Colon (tissue), 2 donors: ENCODE measurements at regions not wholly inside any gene's neighbourhood (a gene's known extent, or its start where the extent isn't known, plus 50 kb on each side); places are given as distances from the start of the nearest gene placed in this dataset.
"Not testable (repeated sequence)": the region's sequence is repeated elsewhere in the genome, so short reads cannot be mapped to it uniquely, and the experiment has no call there.

Experiments
- FAIRE-seq: peaks from 2 replicates; lab custom pipeline; 2012; peaks lifted over from hg19 to GRCh38; lab: Jason Lieb, UNC
- donor health status: control.
- donor health status: control.

DNA sequence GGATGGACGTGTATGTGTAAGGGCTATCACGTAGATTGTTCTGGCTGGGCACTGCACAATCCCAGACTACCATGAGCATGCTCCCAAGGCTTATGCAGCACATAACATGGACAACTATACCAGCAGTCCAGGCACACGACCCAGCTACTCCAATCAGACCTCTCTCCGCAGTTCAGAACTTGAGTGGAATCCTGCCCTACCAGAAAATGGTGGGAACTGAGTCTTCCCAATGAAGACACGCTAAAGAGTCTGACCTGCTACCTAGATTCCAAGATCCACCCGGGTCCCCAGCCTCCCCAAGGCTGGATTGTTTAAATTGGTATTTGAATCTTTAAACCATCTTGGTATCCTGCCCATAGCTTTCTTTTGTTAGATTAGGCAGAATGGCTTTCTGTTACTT lies 251.3 kb upstream of the KAZN start:
- no peak for FAIRE-seq

DNA sequence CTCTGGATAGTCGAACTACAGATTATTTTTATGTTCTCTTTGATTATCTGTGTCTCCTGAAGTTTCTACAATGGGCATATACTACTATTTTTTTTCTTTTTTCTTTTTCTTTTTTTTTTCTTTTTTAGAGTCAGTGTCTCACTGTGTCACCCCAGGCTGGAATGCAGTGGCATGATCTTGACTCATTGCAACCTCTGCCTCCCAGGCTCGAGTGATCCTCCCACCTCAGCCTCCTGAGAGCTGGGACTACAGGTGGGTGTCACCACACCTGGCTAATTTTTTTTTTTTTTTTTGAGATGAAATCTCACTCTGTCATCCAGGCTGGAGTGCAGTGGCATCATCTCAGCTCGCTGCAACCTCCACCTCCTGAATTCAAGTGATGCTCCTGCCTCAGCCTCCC lies 250.7 kb upstream of the KAZN start:
- no peak for FAIRE-seq

DNA sequence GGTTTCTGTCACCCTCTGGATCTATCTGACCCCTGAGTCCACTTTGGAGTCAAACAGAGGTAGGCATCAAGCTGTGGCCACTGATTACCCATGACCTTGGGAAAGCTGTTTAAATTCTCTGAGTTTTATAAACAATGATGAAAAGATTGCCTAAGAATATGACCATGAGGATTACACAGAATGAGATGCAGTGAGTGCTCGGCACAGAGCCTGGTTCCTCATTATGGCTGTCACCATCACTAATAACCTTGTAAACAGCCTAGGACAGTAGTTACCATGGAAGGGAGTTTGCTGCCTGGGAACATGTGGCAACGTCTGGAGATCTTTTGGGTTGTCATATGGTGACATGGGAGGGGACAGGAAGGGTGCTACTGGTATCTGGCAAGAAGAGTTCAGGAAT lies 248.3 kb upstream of the KAZN start:
- FAIRE-seq: no peak

DNA sequence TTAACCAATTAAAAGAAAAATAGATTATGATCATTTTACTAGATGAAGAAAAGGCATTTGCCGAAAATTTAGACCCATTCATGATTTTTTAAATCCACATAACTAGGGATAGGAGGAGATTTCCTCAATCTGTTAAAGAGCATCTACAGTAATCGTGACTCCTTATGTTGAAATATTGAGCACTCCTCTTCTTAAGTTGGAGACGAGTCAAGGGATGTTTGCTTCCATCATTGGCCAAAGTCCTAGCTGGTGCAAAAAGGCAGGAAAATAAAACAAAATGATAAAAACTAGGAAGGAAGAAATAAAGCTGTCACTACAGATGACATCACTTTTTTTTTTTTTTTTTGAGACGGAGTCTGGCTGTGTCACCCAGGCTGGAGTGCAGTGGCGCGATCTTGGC lies 245.6 kb upstream of the KAZN start:
- no peak for FAIRE-seq

DNA sequence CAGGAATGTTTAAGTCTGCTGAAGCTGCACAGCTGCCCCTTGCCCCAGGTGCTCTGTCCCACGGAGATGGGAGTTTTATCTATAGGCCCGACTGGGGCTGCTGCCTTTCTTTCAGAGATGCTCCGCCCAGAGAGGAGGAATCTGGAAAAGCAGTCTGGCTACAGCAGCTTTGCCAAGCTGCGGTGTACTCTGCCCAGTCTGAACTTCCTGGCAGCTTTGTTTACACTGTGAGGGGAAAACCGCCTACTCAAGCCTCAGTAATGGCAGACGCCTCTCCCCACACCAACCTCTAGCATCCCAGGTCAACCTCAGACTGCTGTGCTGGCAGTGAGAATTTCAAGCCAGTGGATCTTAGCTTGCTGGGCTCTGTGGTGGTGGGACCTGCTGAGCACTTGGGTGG lies 237.5 kb upstream of the KAZN start:
- FAIRE-seq: not testable (repeated sequence)

DNA sequence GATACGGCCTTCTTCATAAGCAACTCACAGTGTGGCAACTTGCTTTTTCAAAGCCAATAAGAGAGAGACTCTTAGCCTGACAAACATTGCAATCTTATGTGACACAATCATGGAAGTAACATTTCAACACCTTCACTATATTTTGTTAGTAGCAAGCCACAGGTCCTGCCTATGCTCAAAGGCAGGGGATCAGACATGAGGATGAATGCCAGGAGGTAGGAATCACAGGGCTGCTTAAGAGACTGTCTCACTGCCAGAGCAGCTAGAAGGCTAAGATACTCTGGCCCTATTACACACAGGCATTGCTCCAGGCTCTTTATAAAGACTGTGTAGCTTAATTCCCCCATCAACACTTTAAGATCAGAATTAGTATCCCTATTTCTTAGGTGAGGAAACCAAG lies 236.2 kb upstream of the KAZN start:
- no peak for FAIRE-seq

DNA sequence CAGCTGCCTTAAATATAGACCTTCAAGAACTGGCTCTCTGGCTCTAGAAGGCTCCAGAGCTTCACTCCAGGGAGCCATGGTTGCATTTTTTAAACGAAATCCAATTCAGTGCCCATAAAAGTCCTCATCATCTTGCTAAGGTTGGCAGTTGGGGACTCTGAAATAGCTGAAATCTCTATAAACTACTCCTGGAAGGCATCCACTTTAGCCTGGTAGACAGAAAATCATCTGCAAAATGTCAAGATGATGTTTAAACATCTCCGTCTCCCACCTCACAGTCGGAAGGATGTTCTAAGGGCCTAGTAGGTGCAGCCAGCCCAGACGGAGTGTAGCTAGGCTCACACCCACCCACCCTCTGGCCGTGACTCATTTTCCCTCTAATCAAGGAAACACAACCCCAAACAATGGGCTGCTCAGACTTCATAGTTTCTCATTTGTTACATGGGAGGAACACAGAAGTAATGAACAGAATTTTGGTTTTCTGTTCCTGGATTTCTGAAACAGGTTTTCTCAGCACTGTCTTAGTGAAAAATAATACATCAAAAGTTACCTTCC lies 235.4 kb upstream of the KAZN start:
- no peak for FAIRE-seq

DNA sequence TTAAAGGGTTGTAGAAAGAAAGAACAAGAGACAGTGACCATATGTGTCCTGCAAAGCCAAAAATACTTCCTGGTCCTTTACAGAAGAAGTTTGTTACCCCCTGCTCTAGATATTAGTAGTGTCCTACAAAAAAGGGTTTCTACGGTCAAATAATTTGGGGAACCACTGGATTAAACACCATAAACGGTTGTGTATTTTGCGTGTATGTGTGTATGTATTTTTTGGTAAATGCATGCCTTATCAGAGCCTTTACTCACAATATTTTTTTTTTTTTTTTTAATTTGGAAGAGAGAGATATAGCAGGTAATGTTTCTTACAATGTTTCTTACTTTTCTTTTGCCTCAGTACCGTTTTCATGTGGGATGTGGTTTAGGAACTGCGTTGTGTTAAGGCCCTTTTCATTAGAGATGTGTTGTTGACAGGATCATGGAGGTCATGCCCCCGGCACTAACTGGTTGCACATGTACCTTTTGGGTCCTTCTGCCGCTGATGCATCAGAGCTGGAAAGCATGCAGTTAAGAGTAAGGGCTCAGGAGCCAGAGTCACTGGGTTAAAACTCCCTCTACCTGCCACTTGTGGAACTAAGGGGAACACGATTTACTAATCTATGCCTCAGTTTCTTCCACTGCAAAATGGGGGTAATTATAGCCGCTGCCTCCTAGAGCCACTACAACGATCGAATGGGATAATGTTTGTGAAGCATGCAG lies 234.6 kb upstream of the KAZN start:
- FAIRE-seq: no peak

DNA sequence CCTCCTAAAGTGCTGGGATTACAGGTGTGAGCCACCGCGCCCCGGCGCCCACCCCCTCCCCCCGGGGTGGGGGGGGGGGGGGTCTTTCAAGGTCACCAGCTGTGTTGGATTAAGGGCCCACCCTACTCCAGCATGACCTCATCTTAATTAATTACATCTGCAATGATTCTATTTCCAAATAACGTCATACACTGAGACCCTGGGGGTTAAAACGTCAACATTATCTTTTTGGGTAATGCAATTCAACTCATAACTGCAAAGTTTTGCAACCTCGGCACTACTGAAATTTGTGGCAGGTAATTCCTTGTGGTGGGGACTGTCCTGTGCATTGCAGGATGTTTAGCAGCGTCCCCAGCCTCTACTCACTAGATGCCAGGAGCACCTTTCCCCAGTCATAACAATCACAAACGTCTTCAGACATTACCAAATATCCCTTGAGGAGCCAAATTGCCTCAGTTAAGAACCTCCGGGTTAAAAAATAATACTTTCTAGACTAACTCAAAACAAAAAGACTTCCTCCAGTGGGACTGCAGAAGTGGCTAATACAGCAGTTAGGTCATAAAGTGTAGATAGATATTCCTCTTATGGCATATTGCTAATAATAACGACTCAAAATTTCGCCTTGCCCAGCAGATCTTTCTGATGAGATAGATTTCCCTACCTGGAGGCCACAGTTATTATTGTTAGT lies 233.0 kb upstream of the KAZN start:
- FAIRE-seq: no peak

DNA sequence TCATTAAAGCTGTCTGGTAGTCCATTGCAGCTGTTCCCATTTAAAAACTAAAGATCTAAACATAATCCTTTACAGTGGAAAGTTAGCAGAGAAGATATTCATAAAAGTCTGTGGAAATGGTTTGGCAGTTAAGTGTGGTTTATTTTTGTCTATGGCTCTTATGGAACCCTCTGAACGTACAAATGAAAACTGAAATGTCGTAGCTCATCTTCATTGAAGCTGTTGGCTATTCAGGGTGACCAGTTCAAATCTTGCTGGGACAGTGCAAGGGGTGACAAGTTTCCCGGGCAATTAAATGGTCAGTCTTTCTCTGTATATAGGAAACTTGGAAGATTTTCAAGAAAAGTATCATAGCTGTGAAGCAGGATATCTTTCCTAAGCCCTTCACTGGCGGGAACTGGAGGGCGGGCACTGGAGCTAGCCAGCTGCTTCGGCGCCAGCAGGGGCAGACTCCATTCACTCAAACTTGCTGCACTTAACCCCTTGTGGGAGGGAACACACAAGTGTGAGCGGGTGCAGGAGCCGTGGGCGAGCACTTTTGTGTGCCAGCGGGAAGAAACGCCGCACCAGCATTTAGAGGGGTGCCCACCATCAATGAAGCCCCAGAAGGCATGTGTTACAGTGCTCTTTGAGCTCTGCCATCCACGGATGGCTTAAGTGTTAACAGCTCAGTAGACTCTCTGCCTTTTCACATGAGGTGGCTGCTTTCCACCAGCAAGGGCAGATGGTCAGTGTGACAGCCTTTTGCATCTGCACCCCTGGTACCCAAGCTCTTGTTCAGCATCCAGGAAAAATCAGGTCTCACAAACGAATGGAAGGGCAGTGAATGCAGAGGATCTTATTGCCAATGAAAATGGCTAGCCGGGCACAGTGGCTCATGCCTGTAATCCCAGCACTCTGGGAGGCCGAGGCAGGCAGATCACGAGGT lies 232.1 kb upstream of the KAZN start:
- no peak for FAIRE-seq

DNA sequence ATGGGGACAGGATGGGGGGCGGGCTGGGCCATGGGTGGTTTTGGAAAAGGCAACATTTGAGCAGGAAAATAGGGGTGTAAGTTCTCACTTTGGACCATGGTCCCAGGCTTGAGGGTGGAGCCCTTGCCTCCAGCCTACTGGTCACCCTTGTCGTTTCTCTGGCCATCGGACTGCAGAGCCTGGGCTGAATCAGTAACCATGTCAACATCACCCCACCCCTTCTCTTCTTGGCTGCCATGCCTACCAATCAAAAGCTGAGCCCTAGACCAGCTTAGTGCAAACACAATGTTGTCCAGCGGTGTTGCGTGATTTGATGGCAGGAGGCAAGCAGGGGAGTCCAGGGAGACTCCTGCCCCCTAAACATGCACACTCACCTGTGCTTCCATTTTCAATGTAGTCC lies 231.0 kb upstream of the KAZN start:
- FAIRE-seq: no peak

DNA sequence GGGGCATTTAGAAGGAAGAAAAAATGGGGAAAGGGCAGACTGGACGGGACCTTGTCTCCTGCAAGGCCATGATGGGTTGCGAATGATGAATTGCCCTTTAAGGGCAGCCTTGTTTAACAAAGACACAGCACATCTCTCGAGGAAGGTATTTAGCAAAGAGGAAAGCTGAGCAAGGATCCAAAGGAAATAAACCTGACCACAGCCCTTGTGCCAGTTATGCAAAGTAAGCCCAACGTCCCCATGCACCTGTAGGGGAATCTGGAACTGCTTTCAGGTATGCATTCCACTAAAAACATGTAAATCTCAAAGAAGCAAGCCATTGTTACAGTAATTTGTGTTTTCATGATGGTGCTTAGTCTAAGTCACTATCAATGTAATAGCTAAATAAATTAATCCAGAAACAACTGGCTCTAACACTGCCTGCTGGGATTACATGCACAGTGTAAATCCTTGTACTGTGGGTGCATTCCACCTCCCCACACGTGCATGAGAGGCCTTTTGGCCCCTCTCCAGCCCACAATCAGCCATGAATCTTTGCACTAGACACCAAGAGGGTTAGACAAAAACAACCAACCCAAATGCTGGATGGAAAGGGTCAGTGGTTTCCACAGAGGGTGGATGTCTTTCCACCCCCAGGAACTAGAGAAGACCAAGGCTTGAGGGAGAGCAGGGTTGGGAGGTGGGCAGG lies 228.8 kb upstream of the KAZN start:
- FAIRE-seq: no peak

DNA sequence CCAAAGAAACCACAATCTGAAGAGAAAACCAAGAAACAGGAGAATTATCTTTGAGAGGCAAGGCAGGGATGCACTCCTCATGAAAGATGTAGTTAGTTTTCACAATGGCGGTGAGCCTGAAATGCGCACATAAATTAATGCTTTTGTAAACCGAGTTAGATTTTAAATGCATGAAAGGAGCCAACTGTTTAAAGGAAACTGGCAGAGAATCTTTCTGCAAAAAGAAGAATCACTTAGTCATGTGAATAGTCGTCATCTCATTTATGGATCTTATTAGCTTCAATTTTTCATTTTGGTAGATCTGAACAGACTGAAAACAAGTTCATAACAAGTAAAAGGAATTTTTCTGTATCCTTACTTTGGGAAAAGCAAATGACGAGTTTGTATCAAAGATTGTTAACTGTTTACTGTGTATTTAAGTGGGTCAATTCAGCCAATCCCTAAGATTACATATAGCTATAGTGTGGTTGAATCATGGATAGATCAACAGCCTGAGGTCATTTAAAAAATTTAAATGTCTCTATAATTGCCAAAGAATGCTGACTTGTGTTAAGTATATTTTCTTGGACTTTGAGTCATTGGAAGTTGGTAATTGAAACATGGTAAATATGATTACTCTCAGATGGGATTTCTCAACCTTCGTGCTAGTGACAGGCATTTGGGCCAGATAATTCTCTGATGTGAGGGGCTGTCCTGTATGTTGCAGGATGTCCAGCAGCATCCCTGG lies 226.6 kb upstream of the KAZN start:
- FAIRE-seq: no peak

DNA sequence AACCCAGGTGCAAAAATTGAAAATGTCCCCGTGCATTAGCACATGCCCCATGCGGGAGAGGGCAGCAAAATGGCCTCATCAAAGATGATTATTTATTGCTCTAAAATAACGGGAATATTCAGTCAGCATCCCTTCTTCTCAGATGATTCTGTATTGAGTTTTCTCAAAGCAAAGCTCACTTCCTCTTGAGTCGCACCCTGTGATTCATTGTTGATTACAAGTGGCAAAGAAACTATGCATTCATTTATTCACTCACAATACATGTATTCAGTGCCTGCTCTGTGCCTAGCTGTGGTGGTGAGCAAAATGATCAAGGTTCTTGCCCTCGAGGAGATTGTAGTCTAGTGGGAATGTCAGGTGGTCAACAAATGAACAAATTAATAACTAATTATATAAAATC lies 226.0 kb upstream of the KAZN start:
- no peak for FAIRE-seq

DNA sequence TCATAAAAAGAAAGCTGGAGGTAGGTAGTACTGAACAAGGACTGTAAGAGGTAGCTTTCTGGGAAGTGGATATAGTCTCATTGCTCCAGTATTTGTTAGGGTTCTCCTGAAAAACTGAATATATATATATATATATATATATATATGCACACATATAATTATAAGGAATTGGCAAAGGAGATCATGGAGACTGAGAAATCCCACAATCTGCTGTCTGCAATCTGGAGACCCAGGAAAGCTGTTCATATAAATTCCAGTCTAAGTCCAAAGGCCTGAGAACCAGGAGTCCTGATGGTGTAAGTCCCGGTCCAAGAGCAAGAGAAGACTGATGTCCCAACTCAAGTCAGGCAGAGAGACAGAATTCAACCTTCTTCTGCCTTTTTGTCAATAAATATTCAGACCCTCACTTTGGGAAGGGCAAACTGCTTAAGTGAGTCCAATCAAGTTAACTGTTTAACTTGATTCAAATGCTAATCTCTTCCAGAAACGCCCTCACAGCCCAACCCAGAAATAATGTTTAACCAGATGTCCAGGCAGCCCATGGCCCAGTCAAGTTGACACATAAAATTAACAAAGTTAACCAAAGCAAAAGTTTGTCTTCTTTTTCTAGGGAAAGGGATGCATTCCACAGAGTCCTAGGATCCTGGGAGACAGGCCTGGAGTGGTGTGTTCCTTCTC lies 225.3 kb upstream of the KAZN start:
- no peak for FAIRE-seq

DNA sequence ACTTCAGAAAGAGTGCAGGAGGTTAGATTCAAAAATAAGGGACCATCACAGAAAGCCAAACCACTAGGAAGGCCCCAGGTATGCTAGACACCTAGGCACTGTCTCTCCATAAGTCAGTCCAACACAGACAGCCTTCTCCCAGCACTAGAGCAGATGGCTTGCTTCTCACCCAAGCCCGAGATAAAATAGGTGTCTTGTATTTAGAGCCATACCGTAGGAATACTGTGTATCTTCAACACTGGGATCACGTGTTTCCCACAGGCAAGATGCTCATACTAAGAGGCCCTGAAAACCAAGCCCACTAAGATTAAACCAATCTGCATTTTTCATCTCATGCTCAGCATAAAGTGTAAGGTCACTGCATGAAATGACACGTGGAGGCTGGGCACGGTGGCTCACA lies 223.3 kb upstream of the KAZN start:
- FAIRE-seq: no peak

DNA sequence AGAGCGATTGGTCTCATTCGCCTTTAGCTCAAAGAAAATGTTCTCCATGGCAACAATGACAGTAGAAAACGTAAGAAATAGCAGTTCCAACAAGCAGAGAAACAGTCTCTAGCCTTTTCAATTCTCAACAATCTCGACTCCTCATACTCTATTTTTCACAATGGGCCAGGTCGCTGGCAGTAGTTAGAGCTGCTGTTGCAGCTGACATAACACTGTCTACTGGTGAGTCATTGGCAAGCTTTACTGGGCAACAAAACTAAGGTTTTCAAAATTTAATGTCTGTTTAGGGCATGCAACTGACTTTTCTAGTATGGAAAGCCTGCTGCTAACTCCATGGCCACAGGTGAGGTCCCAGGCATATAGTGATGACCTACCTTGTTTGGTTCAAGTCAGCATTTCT lies 221.1 kb upstream of the KAZN start:
- no peak for FAIRE-seq

DNA sequence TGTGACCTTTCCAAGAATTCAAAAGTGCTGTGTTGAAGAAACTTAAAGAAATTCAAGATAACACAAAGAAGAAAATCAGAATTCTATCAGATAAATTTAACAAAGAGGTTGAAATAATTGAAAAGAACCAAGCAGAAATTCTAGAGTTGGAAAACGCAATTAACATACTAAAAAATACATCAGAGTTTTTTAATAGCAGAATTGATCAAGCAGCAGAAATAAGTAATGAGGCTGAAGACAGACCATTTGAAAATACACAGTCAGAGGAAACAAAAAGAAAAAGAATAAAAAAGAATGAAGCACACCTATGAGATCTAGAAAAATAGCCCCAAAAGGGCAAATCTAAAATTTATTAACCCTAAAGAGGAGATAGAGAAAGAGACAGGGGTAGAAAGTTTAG lies 218.1 kb upstream of the KAZN start:
- no peak for FAIRE-seq

DNA sequence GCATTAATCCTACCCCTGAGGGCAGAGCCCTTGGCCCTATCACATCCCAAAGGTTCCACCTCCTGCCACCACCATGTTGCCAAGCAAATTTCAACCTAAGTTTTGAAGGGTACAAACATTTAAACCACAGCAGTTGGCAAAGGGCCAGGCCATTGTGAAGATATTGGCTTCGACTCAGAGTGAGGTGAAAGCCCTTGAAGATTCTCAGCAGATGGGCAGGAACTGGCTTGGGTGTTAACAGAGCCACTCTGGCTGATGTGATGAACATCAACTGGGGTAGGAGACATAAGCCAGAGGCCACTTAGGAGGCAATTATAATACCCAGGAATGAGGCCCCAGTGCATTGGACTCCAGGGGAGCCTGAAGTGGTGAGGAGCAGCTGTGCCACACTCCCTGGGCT lies 207.7 kb upstream of the KAZN start:
- no peak for FAIRE-seq

DNA sequence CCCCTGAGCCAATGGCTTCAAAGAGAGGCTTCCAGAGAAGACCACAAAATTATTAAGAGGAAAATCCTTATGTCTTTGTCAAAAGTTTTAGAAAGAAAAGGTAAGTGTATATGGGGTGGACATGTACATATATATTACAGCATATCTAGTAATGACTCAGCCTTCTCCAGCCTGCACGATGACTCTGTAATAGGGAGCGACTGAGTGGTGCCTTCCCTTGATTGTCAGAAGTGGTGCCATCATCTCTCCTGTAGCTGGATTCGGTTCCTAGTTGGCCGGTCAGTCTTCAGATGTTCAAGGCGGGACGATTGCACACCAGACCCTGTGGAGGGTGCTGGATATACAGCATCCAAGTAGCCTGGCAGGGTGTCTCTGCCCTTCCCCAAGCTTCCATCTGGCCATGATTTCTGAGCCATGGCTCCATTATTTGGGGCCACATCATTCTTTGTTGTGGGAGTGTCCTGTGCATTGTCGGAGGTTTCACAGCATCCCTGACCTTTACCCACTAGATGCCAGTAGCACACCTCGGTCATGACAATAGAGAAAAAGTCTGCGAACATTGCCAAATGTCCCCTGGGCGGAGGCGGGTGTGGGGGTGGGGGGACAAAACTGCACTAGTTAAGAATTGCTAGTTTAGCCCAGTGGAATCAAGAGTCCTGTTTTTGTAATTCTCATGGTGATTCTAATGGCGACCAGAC lies 206.2 kb upstream of the KAZN start:
- FAIRE-seq: no peak
